ENCODE measurements at regions not wholly inside any gene's neighbourhood (a gene's known extent, or its start where the extent isn't known, plus 50 kb on each side); places are given as distances from the start of the nearest gene placed in this dataset.

GRCh38 chr11:69920345-69921127 lies 101.3 kb upstream of the FGF3 start:
- peaks cover 60% of the 10 kb centered on the region for H3K27me3 Mint-ChIP-seq (ENCODE audit: low read depth, unreplicated experiment)
- no peaks in the 10 kb centered on the region for H3K79me2 ChIP-seq (ENCODE audit: insufficient read depth, low read length)
- no peaks in the 10 kb centered on the region for H3K4me1 Mint-ChIP-seq (ENCODE audit: low read depth, unreplicated experiment)
- H3K27me3 ChIP-seq (ENCODE audit: insufficient read depth, low read length) = peaks cover 2% of the 10 kb centered on the region
- FAIRE-seq (no peak), DNase-seq (ENCODE audit: low read depth) (no peak)
- no peak overlapping the region for H3K4me3 ChIP-seq (ENCODE audit: insufficient read depth, low read depth, low read length)
- no peak overlapping the region for H3K27ac Mint-ChIP-seq (ENCODE audit: unreplicated experiment)
- H3K36me3 ChIP-seq (ENCODE audit: insufficient read depth, low read length) = no peaks in the 10 kb centered on the region
- H3K4me2 ChIP-seq (ENCODE audit: low read length) = no peak overlapping the region
- no peaks in the 10 kb centered on the region for H4K20me1 ChIP-seq (ENCODE audit: insufficient read depth, low read length)
- H3K9me3 ChIP-seq (ENCODE audit: insufficient read depth, low read depth, low read length) = peaks cover 3% of the 10 kb centered on the region
- no peak overlapping the region for H2AFZ ChIP-seq (ENCODE audit: low read depth, low read length)
- no peak overlapping the region for H3K9ac ChIP-seq (ENCODE audit: low read length)
- H3K27ac ChIP-seq (ENCODE audit: low read depth, low read length) = no peak overlapping the region
- TF ChIP-seq EZH2 (IDR thresholded peaks at IDR 0.05; ENCODE audit: insufficient read depth, low read length) (no peak), CTCF (IDR thresholded peaks at IDR 0.05; ENCODE audit: insufficient read depth, low read depth, low read length) (no peak)
- H3K9me3 Mint-ChIP-seq (ENCODE audit: unreplicated experiment) = peaks cover 3% of the 10 kb centered on the region
- no peaks in the 10 kb centered on the region for H3K36me3 Mint-ChIP-seq (ENCODE audit: low read depth, unreplicated experiment)
- H3K4me1 ChIP-seq (ENCODE audit: insufficient read depth, low read length) = peaks cover 7% of the 10 kb centered on the region
- H3K4me3 Mint-ChIP-seq (ENCODE audit: unreplicated experiment) = no peak overlapping the region

- Histone ChIP-seq H3K9me3 (ENCODE audit: insufficient read depth, low read depth, low read length) (peaks cover 3% of the 10 kb centered on the region), H3K9ac (ENCODE audit: low read length) (no peak overlapping the region), H2AFZ (ENCODE audit: low read depth, low read length) (no peak overlapping the region), H3K4me1 (ENCODE audit: insufficient read depth, low read length) (peaks cover 4% of the 10 kb centered on the region), H3K79me2 (ENCODE audit: insufficient read depth, low read length) (no peaks in the 10 kb centered on the region), H3K4me2 (ENCODE audit: low read length) (no peak overlapping the region), H3K36me3 (ENCODE audit: insufficient read depth, low read length) (no peaks in the 10 kb centered on the region), H3K4me3 (ENCODE audit: insufficient read depth, low read depth, low read length) (no peak overlapping the region), H3K27me3 (ENCODE audit: insufficient read depth, low read length) (peaks cover 2% of the 10 kb centered on the region), H4K20me1 (ENCODE audit: insufficient read depth, low read length) (no peaks in the 10 kb centered on the region), H3K27ac (ENCODE audit: low read depth, low read length) (no peak overlapping the region)
- Mint-ChIP-seq H3K4me3 (ENCODE audit: unreplicated experiment) (no peak overlapping the region), H3K27ac (ENCODE audit: unreplicated experiment) (no peak overlapping the region), H3K4me1 (ENCODE audit: low read depth, unreplicated experiment) (peaks cover 2% of the 10 kb centered on the region), H3K9me3 (ENCODE audit: unreplicated experiment) (peaks cover 3% of the 10 kb centered on the region), H3K27me3 (ENCODE audit: low read depth, unreplicated experiment) (peaks cover 63% of the 10 kb centered on the region), H3K36me3 (ENCODE audit: low read depth, unreplicated experiment) (no peaks in the 10 kb centered on the region)
- DNase-seq (ENCODE audit: low read depth) (no peak), FAIRE-seq (no peak)
- no peak for TF ChIP-seq CTCF (IDR thresholded peaks at IDR 0.05; ENCODE audit: insufficient read depth, low read depth, low read length)
- no peak for TF ChIP-seq EZH2 (IDR thresholded peaks at IDR 0.05; ENCODE audit: insufficient read depth, low read length)
Measured at GRCh38 chr11:69921128-69922014, 102.2 kb upstream of the FGF3 start.
